Activated CD8-positive, alpha-beta memory T cell treated with anti-CD3 and anti-CD28 coated beads for 4 hours (primary cell): ENCODE measurements at regions not wholly inside any gene's neighbourhood (a gene's known extent, or its start where the extent isn't known, plus 50 kb on each side); places are given as distances from the start of the nearest gene placed in this dataset.

ENCODE experiments used
- DNase-seq, 2 donors: peaks; one replicate each; pipeline ENCODE4 v3.0.0-alpha.2; 2020; ENCODE audit warnings: low read depth in 2 of 2

DNA sequence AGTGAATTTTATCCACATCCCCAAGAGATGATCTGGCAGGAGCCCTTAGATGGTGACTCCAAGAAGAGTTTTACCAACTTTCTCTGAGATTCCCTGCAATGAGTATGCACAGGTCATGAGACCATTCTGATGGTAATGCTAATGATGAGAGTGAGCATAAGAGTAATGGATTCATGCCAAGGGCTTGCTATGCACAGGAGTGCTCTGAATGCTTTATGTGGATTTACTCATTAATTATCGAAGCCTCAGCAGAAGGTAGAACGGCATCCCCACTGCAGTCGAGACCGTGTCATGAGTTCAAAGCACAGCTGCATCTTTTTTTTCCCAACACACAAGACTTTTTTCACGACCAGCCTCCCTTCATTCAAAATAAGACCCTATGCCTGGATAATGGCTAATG is 355.0 kb downstream of the RAB28 start:
- DNase-seq: no peak

DNA sequence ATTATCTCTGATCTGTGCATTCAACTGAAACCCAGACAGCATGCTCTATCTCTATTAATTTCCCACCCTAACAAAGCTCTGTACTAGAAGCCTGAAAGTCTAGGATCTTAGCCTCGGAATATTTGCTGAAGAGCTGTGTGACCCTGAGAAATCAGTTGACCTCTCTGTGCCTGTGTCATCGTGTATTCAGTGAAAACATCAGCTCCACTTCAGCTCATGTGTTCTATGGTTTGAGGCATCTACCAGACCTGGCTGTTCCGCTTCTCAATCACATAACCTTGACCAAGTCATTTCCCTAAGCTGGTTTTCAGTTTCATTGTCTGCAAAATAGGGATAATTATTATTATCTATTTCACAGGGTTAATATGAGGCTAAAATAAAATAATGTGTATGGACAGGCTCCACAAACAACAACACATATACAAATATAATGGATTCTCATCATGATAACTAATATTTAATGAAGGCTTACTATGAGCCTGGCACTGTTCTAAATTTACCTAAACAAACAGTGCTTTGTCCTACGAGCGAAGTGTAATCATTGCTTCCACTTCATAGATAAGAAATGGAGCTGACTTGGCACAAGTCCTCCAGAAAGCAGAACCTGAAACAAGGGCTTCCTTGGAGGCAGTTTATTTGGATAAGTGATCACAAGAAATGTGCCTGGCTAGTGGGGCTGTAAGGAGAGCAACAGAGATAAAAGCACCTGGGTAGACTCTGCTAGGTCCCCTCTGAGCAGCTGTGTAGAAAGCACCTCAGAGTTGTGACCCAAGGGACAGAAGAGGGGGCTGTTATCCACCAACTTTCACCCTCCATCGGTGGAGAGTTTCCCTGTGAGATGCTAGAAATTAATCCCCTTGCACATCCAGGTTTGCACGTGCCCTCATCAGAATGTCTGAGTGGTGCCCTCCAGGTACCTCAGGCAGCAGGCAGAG is 356.9 kb downstream of the RAB28 start:
- no peak for DNase-seq

DNA sequence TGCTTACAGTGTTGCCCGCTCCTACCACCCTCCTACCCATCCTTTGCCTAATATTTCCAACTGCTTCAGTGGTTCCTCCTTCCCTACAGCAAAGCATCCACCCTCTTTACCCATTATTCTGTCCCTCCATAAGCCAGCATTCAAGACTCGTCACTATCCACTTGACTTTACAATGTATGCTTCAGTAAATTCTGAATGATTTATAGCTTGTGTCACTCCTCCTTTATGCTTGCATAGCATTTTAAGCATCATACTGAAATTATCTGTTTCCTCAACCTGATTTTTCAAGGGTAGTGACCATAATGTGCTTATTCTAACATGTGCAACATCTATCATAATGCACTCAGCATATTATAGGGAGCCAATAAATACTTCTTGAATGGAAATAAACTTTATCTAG is 365.5 kb downstream of the RAB28 start:
- no peak for DNase-seq

DNA sequence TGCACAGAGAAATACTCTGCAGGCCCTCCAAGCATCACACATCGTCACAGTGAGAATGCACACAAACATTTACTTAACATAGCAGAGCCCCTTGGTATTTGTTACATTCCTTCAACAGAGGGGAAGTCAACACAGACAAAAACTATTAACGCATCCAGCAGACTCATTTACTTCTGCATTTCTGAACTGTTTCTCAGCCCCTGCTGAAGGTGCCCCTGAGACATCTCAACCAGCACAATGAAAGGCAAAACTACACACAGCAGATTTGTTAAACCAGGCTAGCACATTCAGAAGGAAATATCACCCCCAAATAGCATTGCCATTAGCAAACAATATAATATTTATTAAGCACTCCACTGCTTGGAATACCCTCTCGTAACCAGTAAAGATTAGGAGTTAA is 367.0 kb downstream of the RAB28 start:
- DNase-seq: no peak

DNA sequence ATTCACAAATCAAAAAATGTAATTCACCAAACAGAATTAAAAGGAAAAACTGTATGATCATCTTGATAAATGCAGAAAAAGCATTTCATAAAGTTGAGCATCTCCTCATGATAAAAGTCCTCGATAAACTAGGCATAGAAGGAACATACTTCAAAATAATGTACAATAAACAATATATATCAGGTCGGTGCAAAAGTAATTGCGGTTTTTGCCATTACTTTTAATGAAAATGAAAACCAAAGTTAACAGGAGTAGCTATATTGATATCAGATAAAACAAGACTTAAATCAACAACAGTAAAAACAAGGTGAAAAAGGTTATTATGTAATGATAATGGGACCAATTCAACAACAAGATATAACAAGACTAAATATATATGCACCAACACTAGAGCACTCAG is 372.1 kb downstream of the RAB28 start:
- no peak for DNase-seq

DNA sequence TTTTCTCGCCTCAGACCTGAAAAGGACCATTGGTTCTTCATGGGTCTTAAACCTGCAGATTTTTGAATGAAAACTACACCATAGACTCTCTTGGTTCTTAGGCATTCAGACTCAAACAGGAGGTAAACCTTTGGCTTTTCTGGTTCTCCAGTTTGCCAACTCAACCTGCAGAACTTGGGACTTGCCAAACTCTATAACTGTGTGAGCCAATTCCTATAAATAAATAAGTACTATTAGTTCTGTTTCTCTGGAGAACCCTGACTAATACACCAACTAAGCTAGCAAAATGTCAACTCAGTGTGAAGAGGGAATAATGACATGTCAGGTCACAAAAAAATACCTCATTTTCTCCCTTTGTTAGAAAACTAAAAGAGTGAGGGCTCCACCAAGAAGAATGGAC is 374.6 kb downstream of the RAB28 start:
- DNase-seq: no peak

DNA sequence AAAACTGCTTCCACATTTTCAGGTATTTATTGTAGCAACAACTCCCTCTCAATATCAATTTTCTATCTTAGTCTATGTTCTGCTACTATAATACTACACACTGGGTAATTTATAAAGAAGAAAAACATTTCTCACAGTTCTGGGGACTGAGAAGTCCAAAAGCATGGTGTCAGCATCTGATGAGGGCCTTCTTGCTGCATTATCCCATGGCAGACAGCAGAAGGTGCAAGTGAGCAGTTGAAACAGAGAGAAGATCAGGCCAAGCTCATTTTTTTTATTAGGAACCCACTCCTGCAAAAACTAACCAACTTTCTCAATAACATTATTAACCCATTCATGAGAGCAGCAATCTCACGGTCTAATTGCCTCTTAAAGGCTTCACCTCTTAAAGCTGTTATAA is 376.0 kb downstream of the RAB28 start:
- no peak for DNase-seq

DNA sequence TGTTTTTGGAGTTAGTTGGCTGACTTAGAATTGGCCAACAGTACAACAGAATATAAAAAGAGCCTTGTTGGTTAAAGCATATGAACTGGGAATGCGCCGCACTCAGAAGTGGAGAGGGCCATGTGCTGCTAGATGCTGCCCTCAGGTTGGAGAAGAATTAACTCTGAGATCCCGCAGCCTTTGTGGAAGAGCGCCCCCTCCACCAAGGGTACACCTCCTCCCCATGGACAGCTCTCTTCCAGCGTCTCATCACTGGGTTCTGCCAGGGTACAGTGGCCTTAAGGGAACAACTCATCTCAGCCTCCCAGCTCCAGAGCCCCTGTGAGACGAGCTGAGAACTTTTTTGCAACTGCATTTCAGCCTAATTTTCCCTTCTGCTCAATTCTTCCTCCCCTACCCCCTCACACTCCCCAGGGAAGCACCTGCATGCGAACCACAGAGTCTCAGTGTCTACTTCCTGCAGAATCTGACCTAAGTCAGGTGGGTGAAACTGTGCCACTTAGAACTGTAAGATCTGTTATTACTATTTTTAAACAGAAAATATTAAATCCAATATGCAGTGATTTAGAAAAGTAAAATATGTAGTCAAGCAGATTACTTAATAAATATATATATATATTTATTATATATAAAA is 380.6 kb downstream of the RAB28 start:
- DNase-seq: no peak

DNA sequence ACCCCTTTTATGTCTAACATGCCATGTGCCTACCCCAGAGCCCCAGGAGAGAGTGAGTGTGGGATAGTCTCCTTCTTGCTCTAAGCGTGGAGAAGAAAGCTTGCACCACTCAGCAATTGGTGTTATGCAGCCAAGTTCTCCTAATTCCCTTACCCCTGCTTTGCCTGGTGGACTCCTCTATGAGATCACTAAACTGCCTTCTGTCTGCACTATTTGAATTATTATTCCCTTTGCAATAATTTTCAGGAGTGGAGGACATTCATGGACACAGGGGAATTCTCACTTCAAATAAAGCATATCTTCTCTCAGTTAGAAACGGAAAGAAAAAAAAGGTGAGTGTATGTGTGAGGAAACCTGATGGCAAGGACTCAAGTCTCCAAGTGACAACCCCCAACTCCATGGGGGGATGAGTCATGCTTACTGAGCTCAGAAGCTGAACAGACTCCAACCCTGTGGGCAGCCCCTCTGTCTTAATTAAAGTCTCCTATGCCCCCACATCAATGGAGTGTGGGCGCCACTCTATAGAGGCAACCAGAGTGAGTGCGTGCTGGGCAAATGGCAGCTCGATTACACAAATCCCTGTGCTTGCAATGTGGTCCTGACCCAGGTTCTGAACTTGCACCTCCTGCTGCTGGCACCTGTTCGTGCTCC is 381.9 kb downstream of the RAB28 start:
- DNase-seq: no peak

DNA sequence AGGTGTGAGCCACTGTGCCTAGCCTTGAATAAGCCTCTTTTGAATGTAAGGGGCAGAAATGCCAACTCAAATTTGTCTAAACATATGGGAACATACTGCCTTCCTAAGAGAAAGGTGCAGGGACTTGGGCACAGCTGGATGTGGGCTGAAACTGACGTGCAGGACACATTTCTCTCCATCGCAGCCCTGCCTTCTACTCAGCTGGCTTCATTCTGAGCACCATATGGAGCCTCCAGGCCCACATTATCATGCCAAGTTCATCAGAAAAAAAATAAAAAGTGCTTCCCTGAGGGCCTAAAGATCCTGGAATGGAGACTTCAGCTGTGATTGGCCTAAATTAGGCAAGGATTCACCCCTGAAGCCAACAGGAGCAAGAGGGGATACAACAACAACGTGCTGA is 386.2 kb downstream of the RAB28 start:
- no peak for DNase-seq

DNA sequence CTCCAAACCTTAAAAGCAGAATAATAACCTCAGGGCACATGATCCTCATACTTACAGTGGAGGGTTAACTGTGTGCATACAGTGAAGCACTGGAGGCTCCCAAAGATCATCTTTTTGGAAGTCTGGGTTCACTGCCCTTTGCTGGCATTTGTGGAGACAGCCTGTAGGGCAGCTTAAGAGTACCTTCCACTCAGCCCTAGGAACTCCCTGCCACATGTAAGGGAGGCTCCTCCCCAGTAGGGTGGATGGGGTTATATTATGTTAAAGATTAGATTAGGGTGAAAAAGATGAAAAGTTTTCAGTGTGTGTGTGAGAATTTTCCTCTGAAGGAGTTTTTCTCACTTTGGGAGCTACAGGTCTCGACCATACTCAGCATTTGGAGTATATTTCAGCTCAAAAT is 388.4 kb downstream of the RAB28 start:
- DNase-seq: no peak

DNA sequence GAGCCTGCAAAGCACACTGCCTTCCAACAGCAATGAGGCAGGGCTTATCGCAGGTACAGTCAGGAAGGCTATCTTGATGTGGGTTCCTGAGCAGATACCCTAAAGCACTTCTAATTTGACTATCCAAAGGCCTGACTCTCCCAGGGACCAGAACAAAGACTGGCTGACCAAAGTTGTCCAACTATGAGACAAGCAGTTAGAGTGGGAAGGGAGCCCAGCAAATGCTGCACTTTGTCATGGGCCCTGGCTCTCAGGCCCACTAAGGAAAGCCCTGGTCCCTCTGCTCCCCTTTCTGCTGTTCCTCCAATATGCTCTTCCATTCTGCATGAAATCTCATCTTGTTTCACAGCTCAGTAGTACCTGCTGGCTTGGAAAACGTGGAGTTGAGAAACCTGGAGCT is 391.0 kb downstream of the RAB28 start:
- DNase-seq: no peak

DNA sequence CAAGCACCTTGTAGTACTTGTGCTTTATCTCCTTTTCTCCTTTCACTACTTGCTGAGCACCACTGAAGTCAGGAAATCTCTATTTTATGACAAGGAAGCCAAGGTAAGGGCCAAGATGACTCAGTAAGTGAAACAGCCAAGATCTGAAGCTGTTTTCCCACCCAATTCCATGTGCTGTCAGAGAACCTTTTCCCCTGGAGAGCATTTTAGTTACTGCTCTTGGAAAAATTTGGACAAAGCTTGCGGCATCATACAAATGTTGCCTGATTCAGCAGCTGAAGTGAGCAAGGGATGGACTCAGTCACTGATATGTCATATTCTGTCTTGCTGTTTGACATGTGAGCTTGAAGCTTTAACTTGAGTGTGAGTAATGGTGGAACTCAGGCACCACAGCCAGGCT is 391.4 kb downstream of the RAB28 start:
- no peak for DNase-seq

DNA sequence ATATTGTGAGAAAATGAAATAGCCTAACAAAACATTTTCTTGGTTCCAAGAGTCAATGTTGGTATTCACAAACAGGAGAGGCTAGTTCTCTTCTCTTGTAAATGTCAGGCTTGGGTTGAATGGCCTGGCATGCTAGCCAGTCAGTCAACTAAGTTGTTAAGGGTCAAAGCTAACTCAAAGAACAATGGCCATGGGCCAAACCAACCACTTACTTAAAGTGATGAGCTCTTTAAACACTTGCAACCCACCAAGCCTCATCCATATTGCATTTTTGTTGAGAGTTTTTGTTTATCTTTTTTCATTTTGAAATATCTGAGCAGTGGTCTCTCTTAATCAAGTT is 394.5 kb downstream of the RAB28 start:
- no peak for DNase-seq

DNA sequence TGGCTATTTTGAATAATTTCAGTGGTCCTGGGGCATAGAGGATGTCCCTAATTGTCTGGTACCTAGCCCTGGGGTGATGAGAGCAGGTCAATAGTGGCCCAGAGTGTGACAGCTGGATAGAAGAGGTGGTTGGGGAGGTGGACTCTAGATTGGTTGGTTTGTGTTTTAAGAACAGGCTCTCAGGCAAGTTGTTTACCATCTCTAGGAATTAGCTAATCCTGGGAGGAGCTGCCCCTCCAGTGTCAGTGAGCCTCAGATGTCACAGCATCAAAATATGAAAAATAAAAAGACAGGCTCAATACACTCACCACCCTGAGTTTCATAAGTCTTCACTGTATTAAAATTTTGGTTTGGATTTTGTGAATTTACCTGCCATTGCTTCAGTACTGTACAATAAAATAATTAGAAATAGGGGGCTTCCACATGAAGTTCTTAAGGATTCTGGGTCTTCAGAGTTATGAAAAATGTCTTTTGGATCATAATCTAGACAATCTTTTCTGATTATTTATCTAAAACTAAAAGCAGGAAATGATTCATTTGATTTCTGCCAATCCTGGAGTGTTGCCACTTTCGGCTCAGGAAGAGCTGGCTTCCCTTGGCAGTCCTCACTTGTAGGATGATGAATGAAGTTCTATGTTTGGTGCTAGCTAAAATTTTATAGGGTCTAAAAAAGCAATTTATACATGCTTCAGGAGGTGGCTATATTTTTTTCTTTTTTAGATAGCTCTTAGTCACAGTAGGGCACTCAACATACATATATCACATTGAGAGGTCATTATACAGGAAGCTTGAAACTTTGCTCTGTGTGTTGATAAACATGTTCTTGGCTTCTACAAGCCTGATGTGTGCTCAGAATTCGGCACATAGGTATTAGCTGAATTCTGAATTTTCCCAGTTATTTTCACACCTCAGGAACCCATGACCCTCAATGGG is 395.1 kb downstream of the RAB28 start:
- no peak for DNase-seq

DNA sequence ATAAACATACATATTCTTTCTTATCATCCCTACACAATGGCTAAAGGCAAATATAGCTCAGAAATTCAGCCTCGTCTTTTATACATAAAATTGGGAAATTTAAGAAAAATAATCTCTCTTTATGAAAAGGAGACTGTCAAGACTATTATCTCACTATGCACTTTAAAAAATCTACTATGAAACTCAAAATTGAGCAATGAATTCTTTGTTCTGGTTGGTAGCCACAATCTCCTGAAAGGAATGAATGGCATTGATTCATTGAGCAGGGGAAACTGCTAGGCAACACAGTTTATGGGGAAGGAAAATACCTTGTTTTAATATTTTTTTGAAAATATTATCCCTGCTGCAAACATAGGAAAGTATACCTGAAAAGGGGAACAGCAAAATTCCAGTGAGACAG is 397.1 kb downstream of the RAB28 start:
- no peak for DNase-seq

DNA sequence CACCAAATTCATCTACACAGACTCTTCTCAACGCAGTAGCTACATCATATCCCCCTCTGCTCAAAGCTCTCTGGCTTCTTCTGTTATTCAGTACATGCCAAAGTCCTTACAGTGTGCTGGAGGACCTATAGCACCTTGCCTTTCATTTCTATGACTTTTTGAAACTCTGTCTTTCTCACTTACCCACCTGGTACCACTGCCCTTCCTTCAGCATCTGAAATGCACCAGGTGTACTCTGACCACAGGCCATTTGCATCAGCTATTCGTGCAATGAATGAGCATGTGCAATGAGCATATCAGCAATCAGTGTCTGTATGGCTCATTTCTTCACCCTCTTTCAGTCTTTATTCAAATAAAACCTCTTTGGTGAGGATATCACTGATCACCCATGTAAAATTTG is 399.9 kb downstream of the RAB28 start:
- DNase-seq: no peak

DNA sequence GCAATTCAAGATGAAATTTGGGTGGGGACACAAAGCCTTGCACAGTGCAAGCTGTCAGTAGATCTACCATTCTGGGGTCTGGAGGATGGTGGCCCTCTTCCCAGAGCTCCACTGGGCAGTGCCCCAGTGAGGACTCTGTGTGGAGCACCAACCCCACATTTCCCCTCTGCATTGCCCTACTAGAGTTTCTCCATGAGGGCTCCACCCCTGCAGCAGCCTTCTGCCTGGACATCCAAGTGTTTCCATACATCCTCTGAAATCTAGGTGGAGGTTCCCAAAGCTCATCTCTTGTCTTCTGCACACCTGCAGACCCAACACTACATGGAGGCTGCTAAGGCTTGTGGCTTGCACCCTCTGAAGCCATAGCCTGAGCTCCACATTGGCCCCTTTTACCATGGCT is 402.3 kb downstream of the RAB28 start:
- no peak for DNase-seq

DNA sequence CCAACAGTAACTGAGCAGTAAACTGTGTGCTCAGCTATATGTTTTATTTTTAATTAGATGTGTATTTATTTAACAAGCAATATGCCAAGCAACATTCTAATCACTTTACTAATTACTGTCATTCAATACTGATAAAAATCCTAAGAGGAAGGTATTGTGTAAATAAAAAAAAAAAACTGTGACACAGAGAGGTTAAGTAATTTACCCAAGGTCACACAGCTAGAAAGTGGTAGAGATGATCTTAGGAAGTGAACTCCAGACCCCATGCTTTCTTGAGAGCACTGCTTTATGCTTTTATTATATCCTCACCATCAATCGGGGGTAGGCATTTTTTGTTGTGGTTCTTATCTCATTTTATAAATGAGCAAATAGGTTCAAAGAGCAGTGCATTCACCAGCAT is 417.1 kb downstream of the RAB28 start:
- DNase-seq: no peak

DNA sequence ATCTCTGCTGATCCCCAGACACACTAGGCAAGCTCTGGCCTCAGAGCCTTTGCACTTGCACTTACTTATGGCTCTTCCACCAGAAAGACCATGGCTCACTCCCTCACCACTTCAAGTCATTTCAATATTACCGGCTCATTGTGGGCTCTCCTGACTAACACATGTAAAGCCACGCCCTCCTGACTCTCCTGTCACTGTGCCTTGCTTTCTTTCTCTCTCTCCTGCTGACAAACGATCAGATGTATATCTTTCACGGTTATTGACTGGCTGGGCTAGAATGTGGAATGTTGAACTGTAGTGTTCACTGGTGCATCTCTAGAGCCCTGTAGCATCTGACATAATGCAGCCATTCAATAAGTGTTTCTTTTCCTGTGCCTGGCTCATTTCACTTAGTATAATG is 425.1 kb downstream of the RAB28 start:
- no peak for DNase-seq

DNA sequence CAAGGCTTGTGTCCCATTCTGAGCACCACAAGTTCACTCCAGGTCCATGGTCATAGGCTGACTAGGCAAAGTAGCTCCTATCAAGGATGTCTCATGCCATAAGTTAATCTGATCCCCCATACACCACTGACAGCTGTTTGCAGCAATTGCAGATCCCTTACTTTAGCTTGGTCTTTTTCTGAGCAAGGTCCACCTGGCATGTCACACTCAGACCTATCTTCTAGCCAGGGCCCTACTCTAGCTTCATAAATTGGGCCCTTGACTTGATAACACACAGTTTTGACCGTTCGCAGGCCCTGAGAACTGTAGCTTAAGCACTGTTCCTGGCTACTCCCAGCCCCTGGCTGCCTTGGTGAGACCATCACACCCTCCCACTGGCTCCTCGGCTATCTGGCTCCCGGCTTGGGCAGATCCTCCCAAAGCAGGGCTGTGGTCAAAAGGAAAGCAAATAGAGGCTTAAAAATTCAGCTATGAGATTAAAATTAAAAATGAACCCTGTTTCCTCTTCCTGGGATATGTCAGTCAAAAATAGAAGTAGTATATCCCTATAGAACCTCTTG is 427.4 kb downstream of the RAB28 start:
- no peak for DNase-seq
